OCI-LY7 (cell line): ENCODE measurements at regions not wholly inside any gene's neighbourhood (a gene's known extent, or its start where the extent isn't known, plus 50 kb on each side); places are given as distances from the start of the nearest gene placed in this dataset.

Source experiments
- CTCF ChIP-seq: fragments of 200-600 bp; sonication (generic); conservative IDR thresholded peaks from 2 replicates; pipeline ENCODE4 v1.5.1; 2014; ENCODE audit warnings: mild to moderate bottlenecking, antibody characterized with exemption, low read length, moderate library complexity, mixed read lengths
- EZH2phosphoT487 ChIP-seq: fragments of 200-600 bp; sonication (generic); IDR thresholded peaks from 2 replicates; pipeline ENCODE4 v1.6.1; 2018; ENCODE audit warnings: low read depth, borderline replicate concordance, mild to moderate bottlenecking, mixed run types, antibody characterized with exemption, low read length, moderate library complexity, mixed read lengths

- no peak for TF ChIP-seq CTCF
- no peak for TF ChIP-seq EZH2phosphoT487
Observed at GRCh38 chr11:15560689-15561467, 446.2 kb downstream of the INSC start.
